HCT116 (cell line): ENCODE measurements at regions not wholly inside any gene's neighbourhood (a gene's known extent, or its start where the extent isn't known, plus 50 kb on each side); places are given as distances from the start of the nearest gene placed in this dataset.

Experiments
- ATAC-seq: fragments of 200-7000 bp; cut with Tn5 transposase; 2 replicates; pipeline ENCODE4 v1.9.1; 2020; ENCODE audit warnings: mild to moderate bottlenecking, moderate library complexity
- BruUV-seq: library from RNA; stranded (reverse); fragments of 400-500 nt; replicated peaks from 2 replicates; lab custom pipeline; 2021; lab: Mats Ljungman, UMichigan
- CTCF ChIA-PET: fragments of 300-600 bp; sonication (Branson Sonifier 250); formaldehyde crosslinking; loops from one replicate; lab custom pipeline; 2021; ENCODE audit warnings: antibody characterized with exemption; lab: Charles Lee
- POLR2A ChIA-PET: fragments of 300-600, 350-600 bp; sonication (Branson Sonifier 250); formaldehyde crosslinking; loops from one replicate; lab custom pipeline; 2021; ENCODE audit warnings: antibody characterized with exemption; lab: Charles Lee
- RAD21 ChIA-PET, 2 experiments: fragments of 300-600 bp; sonication (Branson Sonifier 250); formaldehyde crosslinking; loops; one replicate each; lab custom pipeline; 2023; ENCODE audit warnings: low total read pairs in 2 of 2; ENCODE audit not compliant: uncharacterized antibody in 2 of 2, unreplicated experiment in 2 of 2, low non-redundant PET in 1 of 2; lab: Charles Lee
- DNase-seq: peaks from one replicate; pipeline ENCODE4 v3.0.0-alpha.2; 2010; ENCODE audit warnings: low read depth, low spot score
- H2AFZ ChIP-seq: fragments of 200-600 bp; shearing (Covaris generic), sonication (generic); 2 replicates; pipeline ENCODE4 v1.6.1; 2017; ENCODE audit warnings: low read depth, mixed run types, mixed read lengths, antibody characterized with exemption, low read length; ENCODE audit not compliant: poor library complexity, severe bottlenecking
- H3K27ac ChIP-seq: 2 replicates; pipeline ENCODE4 v1.5.1; 2012; ENCODE audit warnings: low read depth, low read length
- H3K27me3 ChIP-seq: fragments of 200-600 bp; sonication (generic); 2 replicates; pipeline ENCODE4 v1.6.1; 2016; ENCODE audit warnings: mixed run types, low read length, mixed read lengths; ENCODE audit not compliant: insufficient read depth
- H3K36me3 ChIP-seq, 2 experiments: fragments of 200-500 bp in 1 of 2; fragments of 200-600 bp in 1 of 2; sonication (Bioruptor generic) in 1 of 2; sonication (generic) in 1 of 2; 2 replicates each; pipeline versions ENCODE4 v1.5.1 to v1.6.1; 2014 to 2016; ENCODE audit warnings: low read length in 2 of 2, inconsistent platforms in 1 of 2, mixed read lengths in 1 of 2, mixed run types in 1 of 2; ENCODE audit not compliant: insufficient read depth in 2 of 2, control insufficient read depth in 1 of 2
- H3K4me1 ChIP-seq, 2 experiments: fragments of 200-600 bp in 1 of 2; sonication (generic) in 1 of 2; 2 replicates each; pipeline versions ENCODE4 v1.5.1 to v1.6.1; 2012 to 2017; ENCODE audit warnings: low read length in 2 of 2, inconsistent platforms in 1 of 2, mild to moderate bottlenecking in 1 of 2, mixed read lengths in 1 of 2, mixed run types in 1 of 2, moderate library complexity in 1 of 2; ENCODE audit not compliant: insufficient read depth in 2 of 2, control insufficient read depth in 1 of 2
- H3K4me2 ChIP-seq: fragments of 200-600 bp; sonication (generic); 2 replicates; pipeline ENCODE4 v1.6.1; 2017; ENCODE audit warnings: mixed run types, low read length, mixed read lengths
- H3K4me3 ChIP-seq, 2 experiments: fragments of 200-600 bp in 1 of 2; sonication (generic) in 1 of 2; replicated peaks in 1 of 2; 2 replicates each; pipeline ENCODE4 v1.5.1; 2011 to 2016; ENCODE audit warnings: low read length in 2 of 2, control low read depth in 1 of 2, low read depth in 1 of 2, mild to moderate bottlenecking in 1 of 2, mixed read lengths in 1 of 2, mixed run types in 1 of 2
- H3K79me2 ChIP-seq: fragments of 200-600 bp; sonication (generic); 2 replicates; pipeline ENCODE4 v1.6.1; 2017; ENCODE audit warnings: mild to moderate bottlenecking, mixed run types, low read length, moderate library complexity, mixed read lengths; ENCODE audit not compliant: insufficient read depth
- H3K9ac ChIP-seq: fragments of 200-600 bp; sonication (generic); 2 replicates; pipeline ENCODE4 v1.6.1; 2016; ENCODE audit warnings: low read length, mixed read lengths
- H3K9me2 ChIP-seq: fragments of 200-600 bp; sonication (generic), shearing (Covaris generic); 2 replicates; pipeline ENCODE4 v1.6.1; 2017; ENCODE audit warnings: mixed run types, mild to moderate bottlenecking, moderate library complexity; ENCODE audit not compliant: insufficient read depth
- H3K9me3 ChIP-seq, 2 experiments: fragments of 200-500 bp in 1 of 2; fragments of 200-600 bp in 1 of 2; sonication (Bioruptor generic) in 1 of 2; sonication (generic) in 1 of 2; 2 replicates each; pipeline ENCODE4 v1.6.1; 2014 to 2017; ENCODE audit warnings: low read length in 2 of 2, mixed read lengths in 2 of 2, inconsistent platforms in 1 of 2, low read depth in 1 of 2, mild to moderate bottlenecking in 1 of 2, mixed run types in 1 of 2, moderate library complexity in 1 of 2; ENCODE audit not compliant: control insufficient read depth in 1 of 2, insufficient read depth in 1 of 2
- H4K20me1 ChIP-seq: fragments of 200-600 bp; sonication (generic), shearing (Covaris generic); 2 replicates; pipeline ENCODE4 v1.6.1; 2017; ENCODE audit warnings: mixed run types, mild to moderate bottlenecking, moderate library complexity; ENCODE audit not compliant: insufficient read depth
- CBX3 ChIP-seq: IDR thresholded peaks from 2 replicates; pipeline ENCODE4 v1.6.1; 2012; ENCODE audit warnings: low read depth
- EGR1 ChIP-seq: IDR thresholded peaks from 2 replicates; pipeline ENCODE4 v1.6.1; 2012; ENCODE audit warnings: low read depth
- FOSL1 ChIP-seq: IDR thresholded peaks from 2 replicates; pipeline ENCODE4 v1.6.1; 2012; ENCODE audit warnings: low read depth
- POLR2AphosphoS5 ChIP-seq: IDR thresholded peaks from 2 replicates; pipeline ENCODE4 v1.6.1; 2011; ENCODE audit warnings: mild to moderate bottlenecking, low read depth, low read length, moderate library complexity
- RAD21 ChIP-seq: IDR thresholded peaks from 2 replicates; pipeline ENCODE4 v1.6.1; 2012; ENCODE audit warnings: low read depth, mild to moderate bottlenecking
- SRF ChIP-seq: IDR thresholded peaks from 2 replicates; pipeline ENCODE4 v1.6.1; 2012; ENCODE audit warnings: low read depth
- YY1 ChIP-seq: IDR thresholded peaks from 2 replicates; pipeline ENCODE4 v1.6.1; 2011; ENCODE audit warnings: low read length, low read depth, moderate library complexity, mild to moderate bottlenecking; ENCODE audit not compliant: insufficient replicate concordance; ENCODE audit errors: extremely low read depth
- intact Hi-C: fragments of 100-400 bp; cut with micrococcal nuclease; formaldehyde crosslinking; loops from 2 replicates; pipeline ENCODE4 v1.10.0; 2022
- TF ChIP-seq, protein P1 (sequence below), 3 experiments: fragments of 200-600 bp in 1 of 3; sonication (generic) in 1 of 3; IDR thresholded peaks in 2 of 3; conservative IDR thresholded peaks in 1 of 3; 2 replicates each; pipeline ENCODE4 v1.5.1; 2012 to 2017; ENCODE audit warnings: low read depth in 2 of 3, low read length in 2 of 3, antibody characterized with exemption in 1 of 3, borderline replicate concordance in 1 of 3, control low read depth in 1 of 3, mild to moderate bottlenecking in 1 of 3, mixed read lengths in 1 of 3, mixed run types in 1 of 3, moderate library complexity in 1 of 3; ENCODE audit not compliant: insufficient read depth in 1 of 3
- TF ChIP-seq, protein P2 (sequence below): IDR thresholded peaks from 2 replicates; pipeline ENCODE4 v1.6.1; 2012; ENCODE audit warnings: low read depth
- TF ChIP-seq, protein P3 (sequence below): IDR thresholded peaks from 2 replicates; pipeline ENCODE4 v1.6.1; 2012

DNA sequence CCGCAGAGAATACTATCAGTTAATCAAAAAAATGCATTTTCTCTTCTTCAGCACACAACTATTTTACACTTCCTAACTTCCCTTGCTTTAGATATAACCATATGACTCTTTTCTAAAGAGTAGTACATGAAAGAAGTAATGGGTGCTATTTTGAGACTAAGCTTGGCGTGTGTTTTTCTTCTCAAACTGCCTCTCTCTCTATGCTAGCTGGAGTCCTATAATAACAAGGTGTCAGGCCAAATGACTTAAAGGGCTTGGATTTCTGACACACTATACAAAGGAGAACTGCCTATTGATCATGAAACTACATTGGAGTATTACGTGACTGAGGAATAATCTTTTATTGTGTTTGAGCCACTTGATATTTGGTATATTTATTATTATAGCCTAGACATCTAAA, 1330.1 kb upstream of the SPRY2 start:
- no peaks in the 10 kb centered on the region for H3K9me2 ChIP-seq
- TF ChIP-seq RAD21 (no peak), YY1 (no peak), CBX3 (no peak), POLR2AphosphoS5 (no peak), SRF (no peak), EGR1 (no peak), FOSL1 (no peak)
- TF ChIP-seq, protein P1, sequence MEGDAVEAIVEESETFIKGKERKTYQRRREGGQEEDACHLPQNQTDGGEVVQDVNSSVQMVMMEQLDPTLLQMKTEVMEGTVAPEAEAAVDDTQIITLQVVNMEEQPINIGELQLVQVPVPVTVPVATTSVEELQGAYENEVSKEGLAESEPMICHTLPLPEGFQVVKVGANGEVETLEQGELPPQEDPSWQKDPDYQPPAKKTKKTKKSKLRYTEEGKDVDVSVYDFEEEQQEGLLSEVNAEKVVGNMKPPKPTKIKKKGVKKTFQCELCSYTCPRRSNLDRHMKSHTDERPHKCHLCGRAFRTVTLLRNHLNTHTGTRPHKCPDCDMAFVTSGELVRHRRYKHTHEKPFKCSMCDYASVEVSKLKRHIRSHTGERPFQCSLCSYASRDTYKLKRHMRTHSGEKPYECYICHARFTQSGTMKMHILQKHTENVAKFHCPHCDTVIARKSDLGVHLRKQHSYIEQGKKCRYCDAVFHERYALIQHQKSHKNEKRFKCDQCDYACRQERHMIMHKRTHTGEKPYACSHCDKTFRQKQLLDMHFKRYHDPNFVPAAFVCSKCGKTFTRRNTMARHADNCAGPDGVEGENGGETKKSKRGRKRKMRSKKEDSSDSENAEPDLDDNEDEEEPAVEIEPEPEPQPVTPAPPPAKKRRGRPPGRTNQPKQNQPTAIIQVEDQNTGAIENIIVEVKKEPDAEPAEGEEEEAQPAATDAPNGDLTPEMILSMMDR (IDR thresholded peaks at IDR 0.05 in 2 of 3, conservative IDR thresholded peaks at IDR 0.05 in 1 of 3; ENCODE audit: borderline replicate concordance in 1 of 3, insufficient read depth in 1 of 3, low read depth in 2 of 3, low read length in 2 of 3): no peak
- TF ChIP-seq, protein P2, sequence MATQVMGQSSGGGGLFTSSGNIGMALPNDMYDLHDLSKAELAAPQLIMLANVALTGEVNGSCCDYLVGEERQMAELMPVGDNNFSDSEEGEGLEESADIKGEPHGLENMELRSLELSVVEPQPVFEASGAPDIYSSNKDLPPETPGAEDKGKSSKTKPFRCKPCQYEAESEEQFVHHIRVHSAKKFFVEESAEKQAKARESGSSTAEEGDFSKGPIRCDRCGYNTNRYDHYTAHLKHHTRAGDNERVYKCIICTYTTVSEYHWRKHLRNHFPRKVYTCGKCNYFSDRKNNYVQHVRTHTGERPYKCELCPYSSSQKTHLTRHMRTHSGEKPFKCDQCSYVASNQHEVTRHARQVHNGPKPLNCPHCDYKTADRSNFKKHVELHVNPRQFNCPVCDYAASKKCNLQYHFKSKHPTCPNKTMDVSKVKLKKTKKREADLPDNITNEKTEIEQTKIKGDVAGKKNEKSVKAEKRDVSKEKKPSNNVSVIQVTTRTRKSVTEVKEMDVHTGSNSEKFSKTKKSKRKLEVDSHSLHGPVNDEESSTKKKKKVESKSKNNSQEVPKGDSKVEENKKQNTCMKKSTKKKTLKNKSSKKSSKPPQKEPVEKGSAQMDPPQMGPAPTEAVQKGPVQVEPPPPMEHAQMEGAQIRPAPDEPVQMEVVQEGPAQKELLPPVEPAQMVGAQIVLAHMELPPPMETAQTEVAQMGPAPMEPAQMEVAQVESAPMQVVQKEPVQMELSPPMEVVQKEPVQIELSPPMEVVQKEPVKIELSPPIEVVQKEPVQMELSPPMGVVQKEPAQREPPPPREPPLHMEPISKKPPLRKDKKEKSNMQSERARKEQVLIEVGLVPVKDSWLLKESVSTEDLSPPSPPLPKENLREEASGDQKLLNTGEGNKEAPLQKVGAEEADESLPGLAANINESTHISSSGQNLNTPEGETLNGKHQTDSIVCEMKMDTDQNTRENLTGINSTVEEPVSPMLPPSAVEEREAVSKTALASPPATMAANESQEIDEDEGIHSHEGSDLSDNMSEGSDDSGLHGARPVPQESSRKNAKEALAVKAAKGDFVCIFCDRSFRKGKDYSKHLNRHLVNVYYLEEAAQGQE: no peak
- TF ChIP-seq, protein P3, sequence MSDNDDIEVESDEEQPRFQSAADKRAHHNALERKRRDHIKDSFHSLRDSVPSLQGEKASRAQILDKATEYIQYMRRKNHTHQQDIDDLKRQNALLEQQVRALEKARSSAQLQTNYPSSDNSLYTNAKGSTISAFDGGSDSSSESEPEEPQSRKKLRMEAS: no peak
- no peak overlapping the region for H3K9ac ChIP-seq
- no peak overlapping the region for H3K4me3 ChIP-seq
- H3K9me3 ChIP-seq: no peaks in the 10 kb centered on the region
- ChIA-PET POLR2A (no interaction called here), RAD21 (no interaction called here), CTCF (no interaction called here)
- no TSS peak for BruUV-seq
- no peaks in the 10 kb centered on the region for H3K36me3 ChIP-seq
- no peaks in the 10 kb centered on the region for H3K4me1 ChIP-seq
- ATAC-seq: no peak
- intact Hi-C loops: no loop called here
- H3K79me2 ChIP-seq: no peaks in the 10 kb centered on the region
- H4K20me1 ChIP-seq: no peaks in the 10 kb centered on the region
- H2AFZ ChIP-seq: no peak overlapping the region
- no peaks in the 10 kb centered on the region for H3K27me3 ChIP-seq
- DNase-seq: no peak
- no peak overlapping the region for H3K27ac ChIP-seq
- H3K4me2 ChIP-seq: no peak overlapping the region
